ENCODE measurements at regions not wholly inside any gene's neighbourhood (a gene's known extent, or its start where the extent isn't known, plus 50 kb on each side); places are given as distances from the start of the nearest gene placed in this dataset.
"Not testable (repeated sequence)": the region's sequence is repeated elsewhere in the genome, so short reads cannot be mapped to it uniquely, and the experiment has no call there.

- DNase-seq, result not testable (repeated sequence)
Observed at GRCh38 chr3:110001905-110002304, 664.6 kb upstream of the DPPA4 start.

- DNase-seq, result no peak
Observed at GRCh38 chr3:110006913-110007312, 669.6 kb upstream of the DPPA4 start.

- DNase-seq, result no peak
Observed at GRCh38 chr3:110015231-110015963, 678.1 kb upstream of the DPPA4 start.

DNA sequence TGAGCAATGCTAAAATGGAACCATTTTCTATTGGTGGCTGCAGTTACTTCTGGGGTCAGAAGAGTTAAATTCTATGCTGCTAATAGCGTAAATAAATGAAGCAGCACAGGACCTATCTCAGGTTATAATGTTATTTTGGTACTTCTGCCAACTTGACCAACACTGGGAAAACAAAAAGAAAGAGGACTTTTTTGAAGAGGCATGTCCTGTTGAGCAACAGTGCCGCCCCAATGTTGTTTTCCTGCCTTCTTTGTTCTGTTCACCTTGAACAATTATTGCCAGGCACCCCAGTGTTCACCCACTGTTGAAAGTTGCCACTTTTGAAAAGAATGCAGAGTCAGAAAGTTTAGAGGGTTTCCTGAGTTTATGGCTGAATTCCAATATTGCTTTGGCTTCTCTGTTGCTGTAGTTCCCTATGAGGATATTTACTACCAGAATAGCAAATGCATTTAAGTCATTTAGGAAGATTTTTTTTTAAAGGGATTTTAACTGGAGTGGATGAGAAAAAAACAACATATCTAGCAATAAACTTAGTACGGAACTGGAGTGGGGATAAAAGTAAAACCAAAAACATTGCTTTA, 679.0 kb upstream of the DPPA4 start:
- DNase-seq, result peak; percentile 7 to 13

- DNase-seq, result no peak
Observed at GRCh38 chr3:110017304-110017703, 680.0 kb upstream of the DPPA4 start.

- DNase-seq, result no peak
Observed at GRCh38 chr3:110021659-110022058, 684.3 kb upstream of the DPPA4 start.

DNA sequence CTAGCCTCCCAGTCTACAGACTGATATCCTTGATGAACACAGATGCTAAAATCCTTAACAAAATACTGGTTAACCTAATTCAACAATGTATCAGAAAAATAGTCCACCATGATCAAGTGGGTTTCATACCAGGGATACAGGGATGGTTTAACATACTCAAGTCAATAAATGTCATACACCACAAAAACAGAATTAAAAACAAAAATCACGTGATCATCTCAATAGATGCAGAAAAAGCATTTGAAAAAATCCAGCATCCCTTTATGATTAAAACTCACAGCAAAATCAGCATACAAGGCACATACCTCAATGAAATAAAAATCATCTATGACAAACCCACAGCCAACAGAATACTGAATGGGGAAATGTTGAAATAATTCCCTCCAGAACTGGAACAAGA, 685.7 kb upstream of the DPPA4 start:
- DNase-seq, result not testable (repeated sequence)

GRCh38 chr3:110026421-110026820, 689.1 kb upstream of the DPPA4 start:
- DNase-seq, result no peak

- DNase-seq, result no peak
Observed at GRCh38 chr3:110027446-110028080, 690.2 kb upstream of the DPPA4 start.

- no peak for DNase-seq
Observed at GRCh38 chr3:110031975-110032374, 694.6 kb upstream of the DPPA4 start.

GRCh38 chr3:110059431-110059830, 722.1 kb upstream of the DPPA4 start:
- DNase-seq, result no peak

DNA sequence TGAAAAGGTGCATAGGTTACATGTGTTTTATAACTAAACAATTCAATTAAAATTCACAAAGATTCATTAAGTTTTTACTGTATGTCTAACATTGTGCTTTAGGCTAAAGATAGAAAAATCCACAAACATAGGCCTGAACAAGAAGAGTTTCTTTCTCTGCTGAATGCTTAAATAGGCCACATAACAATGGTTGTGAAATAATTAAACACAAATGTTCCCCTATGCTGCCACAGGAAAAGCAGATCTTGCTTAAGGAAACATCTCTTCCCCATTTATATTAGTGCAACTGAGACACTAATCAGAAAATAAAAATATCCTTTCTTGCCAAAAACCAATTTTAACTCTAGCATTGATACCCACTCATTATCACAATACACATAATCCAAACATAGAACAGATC, 725.4 kb upstream of the DPPA4 start:
- no peak for DNase-seq

DNA sequence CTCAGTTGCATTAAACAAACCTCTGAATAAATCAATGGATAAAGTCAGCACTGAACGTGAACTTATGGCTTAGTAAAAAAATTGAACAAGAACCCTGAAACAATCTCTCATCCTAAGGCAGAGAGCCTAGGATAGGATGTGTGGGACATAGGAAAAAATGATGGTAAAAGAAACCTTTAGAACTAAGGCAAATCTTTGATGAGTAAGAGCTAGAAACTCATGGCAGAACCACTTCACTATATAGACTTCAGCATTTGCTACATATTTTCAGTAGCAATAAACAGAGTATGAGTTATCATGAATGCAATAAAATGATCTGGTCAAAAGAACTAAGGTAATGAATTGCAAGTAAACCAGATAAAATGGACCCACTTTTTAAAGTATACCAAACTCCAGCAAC, 725.8 kb upstream of the DPPA4 start:
- no peak for DNase-seq

GRCh38 chr3:110066206-110066605, 728.9 kb upstream of the DPPA4 start:
- no peak for DNase-seq

DNA sequence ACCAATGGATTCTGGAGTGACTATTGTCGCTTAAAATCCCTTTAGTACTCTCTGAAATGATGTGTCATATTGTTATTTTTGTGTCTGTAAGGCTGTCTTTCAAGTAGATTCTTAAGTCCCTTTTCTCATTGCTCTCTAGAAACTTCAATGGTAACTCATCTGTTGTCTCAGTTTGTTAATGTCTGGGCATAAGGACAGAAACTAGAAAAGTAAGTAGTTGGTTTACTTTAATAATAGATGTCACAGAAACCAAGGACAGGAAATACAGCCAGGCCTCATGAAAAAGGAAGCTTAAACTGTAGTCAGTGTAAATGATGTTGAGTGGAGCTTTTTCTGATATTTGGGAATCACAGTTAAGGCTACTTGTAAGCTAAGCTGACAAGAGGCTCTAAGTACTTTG, 730.2 kb upstream of the DPPA4 start:
- DNase-seq, result no peak

GRCh38 chr3:110069761-110070160, 732.4 kb upstream of the DPPA4 start:
- DNase-seq, result no peak

- peak; percentile 24 to 56 for DNase-seq
Observed at GRCh38 chr3:110070161-110070916, 733.0 kb upstream of the DPPA4 start.

DNA sequence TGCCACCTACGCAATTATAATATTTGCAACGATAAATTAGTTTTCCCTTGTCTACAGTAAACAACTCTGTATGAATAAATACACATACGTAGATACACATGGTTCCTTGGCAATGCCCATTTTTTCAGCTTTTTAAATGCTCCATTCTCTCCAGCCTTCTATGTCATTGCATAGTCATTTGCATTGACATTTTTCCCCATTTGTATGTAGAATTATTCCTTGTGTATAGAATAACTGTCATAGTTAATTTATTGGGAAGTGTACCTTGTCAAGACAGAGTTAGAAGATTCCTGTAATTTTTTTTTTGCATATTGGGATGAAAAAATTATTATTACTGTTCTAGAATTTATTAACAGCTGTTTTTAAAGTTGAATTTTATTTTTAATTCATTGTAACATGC, 736.7 kb upstream of the DPPA4 start:
- no peak for DNase-seq

DNA sequence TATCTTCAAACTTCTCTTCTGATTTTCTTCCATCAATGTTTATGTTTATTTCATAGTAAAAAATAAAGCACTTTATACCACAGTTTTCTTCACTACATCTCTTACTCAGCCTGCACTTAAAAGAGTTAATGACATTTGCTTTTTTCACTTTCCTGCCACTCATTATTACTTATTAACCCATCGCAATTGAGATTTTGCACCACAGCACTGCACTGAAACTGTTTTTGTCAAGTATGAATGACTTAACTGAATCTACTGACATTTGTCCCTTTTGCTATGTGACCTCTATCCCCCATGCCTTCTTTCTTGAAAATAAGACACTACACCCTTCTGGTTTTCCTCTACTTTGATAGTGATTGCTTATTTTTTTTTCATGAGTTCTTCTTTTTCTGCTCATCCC, 739.7 kb upstream of the DPPA4 start:
- no peak for DNase-seq

GRCh38 chr3:110093411-110093810, 756.1 kb upstream of the DPPA4 start:
- DNase-seq, result no peak

DNA sequence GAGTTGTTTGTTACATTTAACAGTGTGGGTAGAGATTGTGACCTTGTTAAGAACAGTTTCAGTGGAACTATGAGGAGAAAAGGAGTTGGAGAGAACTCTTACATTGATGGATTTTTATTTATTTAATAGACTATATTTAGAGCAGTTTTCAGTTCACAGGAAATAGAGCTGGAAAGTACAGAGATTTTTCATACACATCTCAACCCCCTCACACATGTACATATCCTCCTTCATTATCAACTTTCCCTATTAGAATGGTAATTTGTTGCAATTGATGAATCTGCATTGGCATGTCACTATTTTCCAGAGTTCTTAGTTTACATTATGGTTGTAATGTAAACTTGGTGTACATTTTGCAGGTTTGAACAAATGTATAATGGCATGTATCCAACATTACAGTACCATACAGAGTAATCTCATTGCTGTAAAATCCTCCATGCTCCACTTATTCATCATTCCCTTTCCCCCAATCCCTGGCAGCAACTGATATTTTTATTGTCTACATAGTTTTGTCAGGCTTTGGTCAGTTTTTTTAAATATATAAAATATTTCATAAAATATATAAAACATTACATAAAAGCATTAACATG, 756.6 kb upstream of the DPPA4 start:
- no peak for DNase-seq

DNA sequence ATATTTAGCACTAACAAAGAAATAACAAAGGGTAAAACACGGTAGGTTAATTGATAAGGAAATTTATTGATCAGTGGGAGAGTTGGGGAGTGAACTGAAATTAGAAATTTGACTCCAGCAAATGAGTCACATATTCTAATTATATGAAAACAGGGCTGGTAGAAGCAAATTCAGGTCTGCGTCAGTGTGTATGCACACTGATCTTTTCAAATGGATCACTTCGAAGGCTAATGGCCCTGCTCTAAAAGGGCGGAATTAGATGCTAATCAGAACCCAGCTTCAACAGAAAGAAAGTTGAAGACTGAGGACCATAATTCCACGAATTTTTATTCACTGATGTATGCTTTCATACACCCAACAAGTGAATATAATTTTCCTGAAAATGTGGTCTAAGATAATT, 762.4 kb upstream of the DPPA4 start:
- DNase-seq, result no peak
